ENCODE measurements at regions not wholly inside any gene's neighbourhood (a gene's known extent, or its start where the extent isn't known, plus 50 kb on each side); places are given as distances from the start of the nearest gene placed in this dataset.

DNA sequence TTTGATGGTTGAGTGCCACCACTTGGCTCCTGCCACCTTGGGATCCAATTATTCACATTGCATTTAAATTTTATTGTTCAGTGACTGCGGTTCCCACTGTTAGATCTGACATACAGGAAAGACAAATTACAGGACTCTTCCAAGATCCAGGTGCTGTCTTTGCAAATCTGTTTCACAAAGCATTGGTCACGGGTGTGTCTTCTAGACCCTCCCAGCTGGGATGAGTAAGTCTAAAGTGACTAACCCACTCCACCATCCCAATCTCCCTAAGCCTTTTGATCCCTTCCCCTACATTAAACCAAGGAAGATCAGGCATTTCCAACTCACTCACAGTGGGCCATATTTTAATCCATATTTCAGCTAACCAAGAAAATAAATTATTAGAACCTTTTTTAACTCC lies 1016.3 kb upstream of the CTNND2 start:
- H3K4me3 ChIP-seq (ENCODE audit: low read depth, low read length): no peak overlapping the region
- TF ChIP-seq CTCF (conservative IDR thresholded peaks at IDR 0.05; ENCODE audit: low read depth, low read length): no peak
- no peak for DNase-seq (ENCODE audit: low read depth)

- H3K4me3 ChIP-seq (ENCODE audit: low read depth, low read length): no peak overlapping the region
- no peak for TF ChIP-seq CTCF (conservative IDR thresholded peaks at IDR 0.05; ENCODE audit: low read depth, low read length)
- DNase-seq (ENCODE audit: low read depth): no peak
These were observed 1006.9 kb upstream of the CTNND2 start for GRCh38 chr5:12911156-12911555.

GRCh38 chr5:12910641-12911040 lies 1006.4 kb upstream of the CTNND2 start:
- no peak overlapping the region for H3K4me3 ChIP-seq (ENCODE audit: low read depth, low read length)
- no peak for DNase-seq (ENCODE audit: low read depth)
- TF ChIP-seq CTCF (conservative IDR thresholded peaks at IDR 0.05; ENCODE audit: low read depth, low read length): no peak

DNA sequence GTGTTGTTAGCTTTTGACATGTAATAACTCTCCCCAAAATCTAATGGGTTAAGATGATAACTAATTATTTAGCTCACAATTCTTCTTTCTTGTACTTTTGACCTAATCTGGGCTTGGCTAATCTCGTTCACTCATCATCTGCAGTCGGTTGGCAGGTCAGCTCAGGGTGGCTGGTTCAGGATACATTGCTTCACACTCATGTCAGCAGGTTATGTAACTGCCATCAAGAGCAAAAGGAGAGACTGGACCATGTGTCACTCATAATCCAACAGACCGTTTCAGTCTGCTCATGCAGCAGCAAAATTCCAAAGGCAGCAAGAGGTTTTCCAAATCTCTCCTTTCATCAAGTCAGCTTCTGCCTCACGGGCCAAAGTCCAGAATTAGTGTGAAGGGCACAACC lies 998.4 kb upstream of the CTNND2 start:
- H3K4me3 ChIP-seq (ENCODE audit: low read depth, low read length): no peak overlapping the region
- no peak for DNase-seq (ENCODE audit: low read depth)
- TF ChIP-seq CTCF (conservative IDR thresholded peaks at IDR 0.05; ENCODE audit: low read depth, low read length): no peak

- no peak overlapping the region for H3K4me3 ChIP-seq (ENCODE audit: low read depth, low read length)
- no peak for DNase-seq (ENCODE audit: low read depth)
- TF ChIP-seq CTCF (conservative IDR thresholded peaks at IDR 0.05; ENCODE audit: low read depth, low read length): no peak
These were observed 997.5 kb upstream of the CTNND2 start for GRCh38 chr5:12901696-12902095.

DNA sequence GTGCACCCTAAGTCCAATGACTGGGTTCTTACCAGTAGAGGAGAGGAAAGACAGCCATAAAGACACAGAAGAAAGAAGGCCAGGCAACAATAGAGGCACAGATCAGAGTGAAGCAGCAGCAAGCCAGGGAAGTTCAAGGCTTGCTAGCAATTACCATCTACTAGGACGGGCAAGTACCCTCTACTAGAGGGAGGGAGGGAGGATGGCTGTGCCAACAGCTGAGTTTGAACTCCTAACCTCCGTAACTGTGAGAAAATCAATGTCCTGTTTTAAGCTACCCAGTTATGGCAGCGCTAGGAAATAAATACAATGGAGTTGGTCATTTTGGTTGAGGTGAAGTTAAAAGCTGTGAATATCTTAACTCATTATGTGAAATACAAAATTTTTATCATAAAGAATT lies 991.8 kb upstream of the CTNND2 start:
- no peak overlapping the region for H3K4me3 ChIP-seq (ENCODE audit: low read depth, low read length)
- no peak for DNase-seq (ENCODE audit: low read depth)
- TF ChIP-seq CTCF (conservative IDR thresholded peaks at IDR 0.05; ENCODE audit: low read depth, low read length): no peak

- no peak overlapping the region for H3K4me3 ChIP-seq (ENCODE audit: low read depth, low read length)
- no peak for TF ChIP-seq CTCF (conservative IDR thresholded peaks at IDR 0.05; ENCODE audit: low read depth, low read length)
- no peak for DNase-seq (ENCODE audit: low read depth)
These were observed 980.8 kb upstream of the CTNND2 start for GRCh38 chr5:12885018-12885417.
